ENCODE measurements at regions not wholly inside any gene's neighbourhood (a gene's known extent, or its start where the extent isn't known, plus 50 kb on each side); places are given as distances from the start of the nearest gene placed in this dataset.

DNA sequence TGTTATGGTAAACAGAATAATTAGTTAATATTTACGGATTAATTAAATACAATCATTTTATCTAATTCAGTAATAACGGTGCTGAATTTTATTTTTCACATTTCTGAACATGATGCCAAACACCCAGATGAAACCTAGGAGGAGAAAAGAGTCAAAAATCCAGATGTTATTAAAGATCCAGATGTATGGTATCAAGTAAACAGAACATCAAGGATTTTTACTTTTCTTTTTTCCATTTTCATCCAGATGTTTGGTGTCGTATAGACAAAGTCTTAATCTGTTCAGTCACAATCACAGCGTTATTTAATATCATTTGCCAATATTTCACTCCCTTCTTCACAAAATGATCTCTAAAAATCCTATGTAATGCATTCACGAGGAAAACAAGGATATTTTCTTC is 64.0 kb upstream of the NR2F2 start:
- WGBS (ENCODE audit: low lambda C conversion rate): 28% methylated on average over 5 of the region's 5 CpGs
- DNase-seq: no peak
- H2AFZ ChIP-seq (ENCODE audit: low read depth): no peak overlapping the region
- H3K27ac ChIP-seq (ENCODE audit: low read depth in 2 of 2, low read length in 1 of 2): no peak overlapping the region
- no peak overlapping the region for H3K9ac ChIP-seq
- H3F3A ChIP-seq (replicated peaks; ENCODE audit: insufficient read depth): no peaks in the 10 kb centered on the region
- no peaks in the 10 kb centered on the region for H3K79me2 ChIP-seq (ENCODE audit: insufficient read depth)
- H3K27me3 ChIP-seq (ENCODE audit: insufficient read depth): no peaks in the 10 kb centered on the region
- no peaks in the 10 kb centered on the region; a peak in 1 of 4 replicates for H3K4me1 ChIP-seq (ENCODE audit: control insufficient read depth in 1 of 2, insufficient read depth in 2 of 2, low read depth in 1 of 2, low read length in 1 of 2)
- H3K4me2 ChIP-seq: no peak overlapping the region
- no peaks in the 10 kb centered on the region; the same call in 1 of the 2 replicates for H3K9me3 ChIP-seq
- no peaks in the 10 kb centered on the region for H3K9me2 ChIP-seq
- H3K4me3 ChIP-seq (ENCODE audit: low read depth in 2 of 2, low read length in 1 of 2): no peak overlapping the region
- no peaks in the 10 kb centered on the region for H3K36me3 ChIP-seq (replicated peaks in 1 of 2; ENCODE audit: control insufficient read depth in 1 of 2, insufficient read depth in 2 of 2, low read length in 1 of 2)
- no peak for TF ChIP-seq TEAD4 (IDR thresholded peaks at IDR 0.05; ENCODE audit: borderline replicate concordance, insufficient read depth)
- no peaks in the 10 kb centered on the region for H4K20me1 ChIP-seq (ENCODE audit: insufficient read depth)
- CTCF ChIA-PET: no interaction called here
- POLR2A ChIA-PET: no interaction called here

DNA sequence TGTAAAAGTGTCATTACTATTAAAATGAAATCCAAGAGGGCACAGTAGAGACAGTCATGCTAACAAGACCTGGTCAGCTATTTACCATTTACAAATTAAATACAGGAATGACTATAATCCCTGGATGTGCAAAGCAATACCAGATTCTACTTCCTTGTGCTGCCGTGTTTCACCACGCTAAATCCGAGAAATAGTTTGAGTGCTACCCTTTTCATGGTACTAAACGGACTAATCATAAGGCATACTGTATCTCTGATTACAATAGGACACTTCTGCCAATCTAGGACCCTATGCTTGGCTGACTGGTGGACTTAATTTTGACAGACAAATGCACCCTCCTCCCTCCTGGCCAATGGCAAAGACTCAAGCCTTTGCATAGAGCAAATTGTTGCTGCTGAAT is 63.0 kb upstream of the NR2F2 start:
- H3K4me1 ChIP-seq (ENCODE audit: control insufficient read depth in 1 of 2, insufficient read depth in 2 of 2, low read depth in 1 of 2, low read length in 1 of 2): no peaks in the 10 kb centered on the region; a peak in 1 of 4 replicates
- no peak overlapping the region for H3K4me3 ChIP-seq (ENCODE audit: low read depth in 2 of 2, low read length in 1 of 2)
- POLR2A ChIA-PET: no interaction called here
- no peak for TF ChIP-seq SIN3A (IDR thresholded peaks at IDR 0.05; ENCODE audit: borderline replicate concordance, low read depth, low read length)
- TF ChIP-seq YY1 (IDR thresholded peaks at IDR 0.05; ENCODE audit: low read depth): no peak
- TF ChIP-seq FOXM1 (IDR thresholded peaks at IDR 0.05; ENCODE audit: low read depth): no peak
- no peak for TF ChIP-seq RXRA (IDR thresholded peaks at IDR 0.05; ENCODE audit: borderline replicate concordance, low read depth)
- no peak for TF ChIP-seq ELF1 (IDR thresholded peaks at IDR 0.05)
- TF ChIP-seq FOXJ3 (CRISPR knock-in tag; IDR thresholded peaks at IDR 0.05): no peak
- no peak for TF ChIP-seq NFIC (IDR thresholded peaks at IDR 0.05; ENCODE audit: borderline replicate concordance)
- TF ChIP-seq, protein P1, sequence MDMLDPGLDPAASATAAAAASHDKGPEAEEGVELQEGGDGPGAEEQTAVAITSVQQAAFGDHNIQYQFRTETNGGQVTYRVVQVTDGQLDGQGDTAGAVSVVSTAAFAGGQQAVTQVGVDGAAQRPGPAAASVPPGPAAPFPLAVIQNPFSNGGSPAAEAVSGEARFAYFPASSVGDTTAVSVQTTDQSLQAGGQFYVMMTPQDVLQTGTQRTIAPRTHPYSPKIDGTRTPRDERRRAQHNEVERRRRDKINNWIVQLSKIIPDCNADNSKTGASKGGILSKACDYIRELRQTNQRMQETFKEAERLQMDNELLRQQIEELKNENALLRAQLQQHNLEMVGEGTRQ (IDR thresholded peaks at IDR 0.05; ENCODE audit: borderline replicate concordance, low read depth, low read length): no peak
- TF ChIP-seq RFX5 (IDR thresholded peaks at IDR 0.05; ENCODE audit: low read length): no peak
- TF ChIP-seq POLR2AphosphoS5 (IDR thresholded peaks at IDR 0.05; ENCODE audit: low read depth, low read length): no peak
- TF ChIP-seq, protein P2, sequence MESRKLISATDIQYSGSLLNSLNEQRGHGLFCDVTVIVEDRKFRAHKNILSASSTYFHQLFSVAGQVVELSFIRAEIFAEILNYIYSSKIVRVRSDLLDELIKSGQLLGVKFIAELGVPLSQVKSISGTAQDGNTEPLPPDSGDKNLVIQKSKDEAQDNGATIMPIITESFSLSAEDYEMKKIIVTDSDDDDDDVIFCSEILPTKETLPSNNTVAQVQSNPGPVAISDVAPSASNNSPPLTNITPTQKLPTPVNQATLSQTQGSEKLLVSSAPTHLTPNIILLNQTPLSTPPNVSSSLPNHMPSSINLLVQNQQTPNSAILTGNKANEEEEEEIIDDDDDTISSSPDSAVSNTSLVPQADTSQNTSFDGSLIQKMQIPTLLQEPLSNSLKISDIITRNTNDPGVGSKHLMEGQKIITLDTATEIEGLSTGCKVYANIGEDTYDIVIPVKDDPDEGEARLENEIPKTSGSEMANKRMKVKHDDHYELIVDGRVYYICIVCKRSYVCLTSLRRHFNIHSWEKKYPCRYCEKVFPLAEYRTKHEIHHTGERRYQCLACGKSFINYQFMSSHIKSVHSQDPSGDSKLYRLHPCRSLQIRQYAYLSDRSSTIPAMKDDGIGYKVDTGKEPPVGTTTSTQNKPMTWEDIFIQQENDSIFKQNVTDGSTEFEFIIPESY (IDR thresholded peaks at IDR 0.05; ENCODE audit: borderline replicate concordance, low read depth): no peak
- H3K27me3 ChIP-seq (ENCODE audit: insufficient read depth): no peaks in the 10 kb centered on the region
- H3K9ac ChIP-seq: no peak overlapping the region
- no peaks in the 10 kb centered on the region for H3F3A ChIP-seq (replicated peaks; ENCODE audit: insufficient read depth)
- H3K79me2 ChIP-seq (ENCODE audit: insufficient read depth): no peaks in the 10 kb centered on the region
- no peak for DNase-seq
- no peaks in the 10 kb centered on the region for H4K20me1 ChIP-seq (ENCODE audit: insufficient read depth)
- H3K36me3 ChIP-seq (replicated peaks in 1 of 2; ENCODE audit: control insufficient read depth in 1 of 2, insufficient read depth in 2 of 2, low read length in 1 of 2): no peaks in the 10 kb centered on the region
- no peak overlapping the region for H2AFZ ChIP-seq (ENCODE audit: low read depth)
- no peak overlapping the region for H3K27ac ChIP-seq (ENCODE audit: low read depth in 2 of 2, low read length in 1 of 2)
- CTCF ChIA-PET: no interaction called here
- WGBS (ENCODE audit: low lambda C conversion rate): 50% methylated on average over 4 of the region's 4 CpGs
- no peaks in the 10 kb centered on the region; the same call in 1 of the 2 replicates for H3K9me3 ChIP-seq
- H3K9me2 ChIP-seq: no peaks in the 10 kb centered on the region
- no peak overlapping the region for H3K4me2 ChIP-seq
